HG02588 (cell line): ENCODE measurements at regions not wholly inside any gene's neighbourhood (a gene's known extent, or its start where the extent isn't known, plus 50 kb on each side); places are given as distances from the start of the nearest gene placed in this dataset.

Experiments
- ATAC-seq: cut with Tn5 transposase; IDR thresholded peaks from one replicate; pipeline ENCODE4 v1.9.1; 2021; ENCODE audit warnings: mild to moderate bottlenecking, moderate library complexity; ENCODE audit not compliant: unreplicated experiment

DNA sequence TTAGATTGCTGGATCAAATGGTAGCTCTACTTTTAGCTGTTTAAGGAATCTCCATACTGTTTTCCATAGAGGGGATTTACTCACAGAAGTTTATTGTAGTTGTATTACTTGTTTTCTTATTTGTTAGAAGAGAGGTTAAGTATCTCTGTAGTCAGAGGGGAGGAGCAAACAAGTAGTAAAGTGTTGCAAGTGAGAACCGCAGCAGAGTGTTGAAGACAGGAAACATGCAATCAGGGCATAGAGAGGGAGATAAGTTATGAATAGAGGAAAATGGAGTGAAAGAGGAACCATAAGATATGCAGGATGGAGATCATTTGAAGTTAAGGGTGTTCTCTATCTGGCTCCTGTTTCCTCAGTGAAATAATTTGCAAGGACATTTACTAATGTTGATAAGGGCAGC is 331.4 kb upstream of the TMEM229A start:
- ATAC-seq: no peak

DNA sequence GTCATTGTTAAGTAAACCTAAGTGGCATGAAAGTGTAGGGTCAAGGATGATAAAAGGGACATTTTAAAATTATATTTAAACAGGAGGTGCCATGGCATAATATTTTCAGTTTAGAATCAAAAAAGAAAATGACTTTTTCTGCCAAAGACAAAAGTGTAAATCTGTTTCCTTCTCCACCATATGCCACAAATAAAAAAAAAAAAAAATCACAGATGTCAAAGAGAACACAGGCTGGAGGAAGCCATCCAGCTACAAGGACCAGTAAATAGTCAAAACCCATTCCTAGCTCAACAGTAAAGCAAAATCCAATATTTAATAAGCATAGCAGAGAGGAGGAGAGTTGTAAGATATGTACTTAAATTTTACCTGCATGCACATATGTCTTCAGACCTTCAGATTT is 321.3 kb upstream of the TMEM229A start:
- ATAC-seq: no peak

DNA sequence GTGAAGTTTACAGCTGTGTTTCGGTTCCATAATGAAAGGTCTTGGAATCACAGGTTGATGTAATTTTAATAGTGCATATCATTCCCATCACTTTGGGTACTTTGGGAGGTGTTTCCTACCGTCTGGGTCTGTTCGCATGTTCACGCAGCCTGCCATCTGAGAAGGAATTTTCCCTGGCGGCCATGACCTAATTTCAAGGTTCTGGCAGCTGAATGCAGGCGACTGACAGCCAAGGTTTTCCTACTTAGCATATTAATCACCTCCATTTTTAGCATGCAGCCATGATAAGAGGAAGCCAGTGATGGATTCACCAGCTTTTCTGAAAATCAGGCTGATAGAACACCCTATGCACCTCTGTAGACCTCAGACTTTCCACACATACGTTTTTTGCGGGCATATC is 319.1 kb upstream of the TMEM229A start:
- ATAC-seq: no peak

DNA sequence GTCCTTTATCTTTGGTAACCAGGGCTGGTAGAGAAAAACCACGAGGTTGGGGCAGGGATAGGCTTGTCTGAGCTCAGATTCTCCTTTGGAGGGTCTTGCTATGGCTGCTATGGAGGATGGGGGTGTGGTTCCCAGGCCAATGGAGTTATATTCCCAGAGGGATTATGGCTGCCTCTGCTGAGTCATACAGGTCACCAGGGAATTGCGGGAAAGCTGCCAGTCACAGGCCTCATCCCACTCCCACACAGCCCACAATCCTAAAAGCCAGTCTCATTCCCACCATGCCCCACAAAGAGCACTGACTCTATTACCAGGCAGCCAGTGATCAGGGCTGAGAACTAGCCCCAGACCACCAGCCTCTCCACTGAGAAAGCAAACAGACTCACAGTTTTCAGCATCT is 316.6 kb upstream of the TMEM229A start:
- no peak for ATAC-seq

DNA sequence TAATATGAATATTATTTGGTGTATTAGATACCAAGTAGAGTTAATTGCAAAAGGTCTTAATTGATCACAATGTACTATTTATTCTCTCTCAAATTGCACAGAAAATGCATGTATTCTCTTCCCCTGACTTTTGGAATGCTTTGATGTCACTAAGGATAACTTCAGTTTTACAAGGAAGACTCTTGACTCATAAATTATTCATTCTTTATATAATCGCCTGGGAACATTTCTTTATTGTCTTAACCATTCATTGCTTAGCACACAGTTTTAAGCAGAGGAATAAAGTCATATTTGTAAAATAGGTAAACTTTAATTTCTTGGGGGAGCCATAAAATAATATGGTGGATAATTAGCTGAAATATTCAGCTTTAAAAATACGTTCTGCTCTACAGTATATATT is 306.0 kb upstream of the TMEM229A start:
- no peak for ATAC-seq

DNA sequence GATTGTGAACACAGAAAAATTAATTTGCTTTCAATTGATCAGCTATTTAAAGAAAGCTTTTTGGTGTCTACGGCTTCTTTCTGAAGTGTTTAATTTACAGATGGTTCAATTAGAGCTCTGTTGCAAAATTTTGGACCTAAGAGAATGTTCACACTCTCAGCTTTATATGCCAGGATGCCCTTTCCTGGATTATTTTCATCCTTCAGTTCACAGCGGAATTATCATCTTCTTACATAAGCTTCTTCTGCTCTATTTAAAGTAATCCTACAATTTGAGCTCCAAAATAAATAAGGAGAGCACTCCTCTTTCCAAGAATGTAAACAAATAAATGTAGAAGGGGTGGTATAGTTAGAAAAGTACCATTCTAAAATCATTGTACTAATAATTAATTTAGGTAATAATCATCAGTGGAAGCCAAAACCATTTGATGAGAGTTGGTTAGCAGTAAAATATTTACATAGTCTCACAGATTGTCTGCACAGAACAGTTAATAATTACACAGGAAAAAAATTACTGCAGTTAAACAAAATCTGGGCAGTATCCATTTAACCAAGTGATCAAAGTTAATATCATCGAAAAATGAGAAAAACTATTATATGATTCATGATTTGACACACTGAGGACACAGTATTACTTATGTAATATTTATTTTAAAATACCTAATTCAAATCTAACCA is 298.0 kb upstream of the TMEM229A start:
- ATAC-seq: no peak

DNA sequence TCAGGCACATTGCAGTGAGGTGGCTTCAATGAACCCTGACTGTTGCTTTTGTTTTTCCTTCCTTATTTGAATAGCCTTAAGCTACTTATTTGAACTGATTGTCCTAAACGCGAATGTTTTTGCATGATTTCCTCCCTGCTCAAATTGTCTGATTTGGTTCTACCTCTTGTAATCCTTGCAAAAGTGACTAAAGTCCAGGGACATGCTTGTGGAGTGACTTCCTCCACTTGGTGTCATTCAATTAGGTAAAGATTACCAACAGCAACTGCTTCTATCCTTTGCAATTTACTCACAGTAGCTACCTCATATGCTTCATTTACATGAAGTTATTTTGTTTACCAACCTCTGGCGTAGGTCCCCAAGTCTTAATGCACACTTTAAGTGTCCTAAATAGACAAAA is 295.9 kb upstream of the TMEM229A start:
- ATAC-seq: no peak

DNA sequence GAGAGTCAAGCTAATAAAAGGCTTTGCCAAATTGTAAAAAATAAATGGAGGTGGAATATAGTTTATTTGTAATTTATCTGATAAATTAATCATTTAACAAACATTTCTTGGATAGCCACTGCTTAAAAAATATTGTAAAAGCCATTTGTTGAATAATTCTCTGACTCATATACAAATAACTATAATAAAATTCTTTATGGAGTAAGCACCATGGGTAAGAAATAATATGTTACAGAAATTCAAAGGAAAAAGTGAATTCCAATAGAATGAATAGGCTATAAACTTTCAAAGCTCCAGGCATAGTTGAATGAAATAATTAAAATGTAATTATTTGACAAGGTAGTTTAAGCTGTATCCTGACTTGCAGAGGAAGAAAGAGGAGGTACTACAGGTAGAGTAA is 291.4 kb upstream of the TMEM229A start:
- no peak for ATAC-seq

DNA sequence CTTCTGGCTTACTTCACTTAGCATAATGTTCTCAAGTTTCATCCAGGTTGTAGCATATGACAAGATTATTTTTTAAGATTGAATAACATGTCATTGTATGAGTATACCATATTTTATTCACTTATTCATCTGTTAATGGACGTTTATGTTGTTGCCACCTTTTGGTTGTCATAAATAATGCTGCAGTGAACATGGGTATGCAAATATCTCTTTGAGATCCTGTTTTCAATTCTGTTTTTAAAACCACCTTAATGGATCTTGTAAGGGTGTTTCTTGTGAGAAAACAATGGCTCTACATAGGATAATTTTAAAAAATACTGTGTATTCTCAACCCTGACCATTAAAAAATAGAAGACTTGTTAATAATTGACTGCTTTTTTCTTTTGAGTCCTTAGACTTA is 290.7 kb upstream of the TMEM229A start:
- no peak for ATAC-seq

DNA sequence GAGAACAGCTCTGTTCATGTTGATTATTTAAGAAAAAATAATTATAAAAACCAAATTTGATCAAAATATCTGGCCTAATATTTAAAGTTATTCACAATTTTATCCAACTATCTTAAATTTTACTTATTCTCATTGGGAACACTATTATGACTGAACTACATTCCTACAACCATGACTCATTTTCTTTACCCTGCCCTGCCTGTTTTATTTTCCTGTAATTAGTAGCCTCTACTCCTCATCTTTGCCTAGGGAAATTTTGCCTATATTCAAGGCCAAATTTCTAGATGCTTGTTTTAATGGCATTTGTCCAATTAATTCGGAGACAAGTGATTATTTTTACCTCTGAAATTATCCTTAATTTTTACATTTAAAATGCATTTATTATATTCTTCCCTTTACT is 289.7 kb upstream of the TMEM229A start:
- ATAC-seq: no peak

DNA sequence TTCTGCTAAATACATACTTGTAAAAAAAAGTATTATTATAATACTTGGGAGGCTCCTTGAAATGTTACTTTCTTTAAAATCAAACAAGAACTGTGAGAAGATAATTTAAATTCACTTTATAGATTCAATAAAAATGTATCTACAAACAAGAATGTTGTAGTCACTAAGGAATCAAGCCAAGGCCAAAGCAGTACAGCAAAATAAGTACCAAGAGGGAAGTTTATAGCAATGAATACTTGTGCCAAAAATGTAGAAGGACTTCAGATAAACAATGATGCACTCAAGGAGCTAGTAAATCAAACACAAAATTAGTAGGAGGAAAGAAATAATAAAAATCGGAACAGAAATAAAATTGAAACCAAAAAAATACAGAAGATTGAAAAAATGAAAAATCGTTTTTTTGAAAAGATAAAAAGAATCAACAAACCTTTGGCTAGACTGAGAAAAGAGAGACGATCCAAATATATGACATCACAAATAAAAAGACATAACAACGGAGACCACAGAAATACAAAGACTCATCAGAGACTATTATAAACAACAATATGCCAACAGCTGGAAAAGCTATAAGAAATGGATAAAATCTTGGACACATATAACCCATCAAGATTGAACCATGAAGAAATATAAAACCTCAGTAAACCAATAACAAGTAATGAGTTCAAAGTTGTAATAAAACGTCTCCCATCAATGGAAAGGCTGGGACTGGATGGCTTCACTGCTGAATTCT is 286.0 kb upstream of the TMEM229A start:
- no peak for ATAC-seq

DNA sequence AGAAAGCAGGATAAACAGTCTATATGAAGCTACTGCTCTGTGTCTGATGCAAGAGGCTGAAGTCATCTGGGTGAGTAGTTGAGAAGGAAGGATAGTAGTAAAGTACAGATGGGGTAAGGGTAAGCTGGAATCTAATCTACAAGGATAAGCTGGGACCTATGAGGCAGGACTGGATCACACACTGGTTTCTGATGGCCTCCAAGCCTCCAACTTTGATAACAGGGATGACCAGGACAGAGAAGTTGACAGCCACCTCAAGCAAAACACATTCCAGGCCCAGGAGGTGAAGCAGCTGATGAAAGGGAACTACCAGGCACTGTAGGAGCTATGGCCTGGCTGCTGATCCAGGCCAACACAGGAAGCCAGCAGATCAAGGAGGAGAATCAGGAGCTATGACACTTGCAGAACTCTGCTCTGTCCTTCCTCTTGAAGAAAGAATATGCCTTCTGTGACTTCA is 278.1 kb upstream of the TMEM229A start:
- ATAC-seq: no peak

DNA sequence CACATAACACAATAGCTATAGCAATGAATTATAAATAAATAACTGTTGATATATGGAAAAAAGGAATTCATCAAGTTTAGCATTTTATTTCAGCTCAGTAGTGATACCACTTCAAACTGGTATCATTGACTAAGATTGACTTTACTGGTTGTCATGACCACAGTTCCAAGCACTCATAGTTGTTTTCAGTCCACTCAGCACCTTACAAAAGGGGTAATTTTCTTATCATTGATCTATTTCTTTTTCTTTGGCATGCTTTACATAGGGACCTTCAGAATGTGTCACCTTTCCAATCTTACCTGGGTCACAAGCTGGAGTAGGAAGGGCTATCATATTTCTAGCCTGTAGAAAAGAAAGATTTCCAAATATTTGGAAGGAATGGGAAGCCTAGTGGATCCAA is 275.5 kb upstream of the TMEM229A start:
- no peak for ATAC-seq

DNA sequence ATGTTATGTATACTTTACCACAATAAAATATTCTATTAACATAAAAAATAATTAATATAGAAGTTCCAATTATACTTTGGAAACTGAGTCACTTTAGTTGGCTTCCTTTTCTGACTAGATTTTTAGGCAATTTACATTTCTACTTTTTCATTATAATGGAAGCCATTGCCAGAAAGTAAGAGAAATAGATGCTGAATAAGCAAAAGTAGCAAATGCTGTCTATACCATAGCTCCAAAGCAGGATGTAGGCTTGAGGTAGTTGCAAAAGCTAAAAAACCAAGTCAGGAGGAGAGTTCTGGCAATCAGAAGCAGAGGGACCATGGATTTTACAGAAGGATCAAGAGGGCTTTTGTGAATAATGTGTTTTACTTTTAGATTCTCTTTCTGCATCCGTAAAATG is 262.4 kb upstream of the TMEM229A start:
- no peak for ATAC-seq

DNA sequence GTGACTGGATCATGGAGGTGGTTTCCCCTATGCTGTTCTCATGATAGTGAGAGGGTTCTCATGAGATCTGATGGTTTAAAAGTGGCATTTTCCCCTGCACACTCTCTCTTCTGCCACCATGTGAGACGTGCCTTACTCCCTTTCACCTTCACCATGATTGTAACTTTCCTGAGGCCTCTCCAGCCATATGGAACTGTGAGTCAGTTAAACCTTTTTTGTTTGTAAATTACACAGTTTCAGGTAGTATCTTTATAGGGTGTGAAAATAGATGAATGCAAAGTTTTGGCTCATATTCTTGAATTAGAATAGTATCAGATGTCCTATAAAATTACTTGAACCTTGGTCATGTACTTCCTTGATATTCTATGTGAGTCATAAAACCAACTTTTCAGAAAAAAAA is 252.1 kb upstream of the TMEM229A start:
- no peak for ATAC-seq

DNA sequence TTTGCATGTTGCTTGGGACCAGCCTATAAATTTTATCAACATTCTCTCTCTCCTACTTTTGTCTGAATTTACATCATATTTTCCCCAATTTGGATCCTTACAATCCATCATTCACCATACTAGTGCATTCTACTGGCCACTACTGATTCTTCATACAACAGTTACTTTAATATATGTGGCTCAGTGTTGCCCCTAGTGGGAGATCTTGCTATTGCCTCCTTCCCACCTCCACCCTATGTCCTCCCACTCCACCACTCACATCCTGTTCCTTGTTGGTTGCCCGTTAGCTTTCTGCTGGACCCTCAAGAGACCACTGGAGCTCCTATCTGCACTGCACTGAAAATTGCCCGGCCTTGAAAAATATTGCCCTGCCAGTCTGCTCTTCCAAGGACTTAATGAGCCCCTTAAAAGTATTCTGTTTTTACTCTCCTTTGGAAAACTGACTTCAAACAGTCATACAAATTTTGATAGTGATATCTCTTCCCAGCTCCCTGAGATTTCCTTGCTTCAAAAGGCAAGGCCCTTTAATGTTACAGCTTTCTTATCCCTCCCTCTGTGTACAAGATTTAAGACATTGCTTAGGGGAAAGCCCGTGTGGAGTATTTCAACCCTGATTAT is 243.2 kb upstream of the TMEM229A start:
- ATAC-seq: peak; percentile 97

DNA sequence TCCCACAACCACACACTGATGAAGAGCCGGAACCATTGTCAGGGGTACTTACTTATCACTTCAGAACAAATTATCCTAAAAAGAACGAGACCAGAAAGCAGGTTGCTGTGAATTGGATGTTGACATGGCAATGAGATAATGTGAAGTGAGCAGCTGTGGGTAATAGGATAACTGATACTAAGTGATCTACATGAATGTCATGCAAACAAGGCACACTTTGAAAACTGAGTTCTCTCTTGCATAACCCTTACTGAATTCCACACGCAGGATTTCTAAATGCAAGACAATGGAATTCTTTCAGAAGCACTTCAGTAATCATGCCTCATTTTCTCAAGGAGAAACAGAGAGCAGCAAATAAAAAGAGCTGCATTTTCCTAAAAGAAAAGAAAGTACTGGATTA is 242.5 kb upstream of the TMEM229A start:
- no peak for ATAC-seq

DNA sequence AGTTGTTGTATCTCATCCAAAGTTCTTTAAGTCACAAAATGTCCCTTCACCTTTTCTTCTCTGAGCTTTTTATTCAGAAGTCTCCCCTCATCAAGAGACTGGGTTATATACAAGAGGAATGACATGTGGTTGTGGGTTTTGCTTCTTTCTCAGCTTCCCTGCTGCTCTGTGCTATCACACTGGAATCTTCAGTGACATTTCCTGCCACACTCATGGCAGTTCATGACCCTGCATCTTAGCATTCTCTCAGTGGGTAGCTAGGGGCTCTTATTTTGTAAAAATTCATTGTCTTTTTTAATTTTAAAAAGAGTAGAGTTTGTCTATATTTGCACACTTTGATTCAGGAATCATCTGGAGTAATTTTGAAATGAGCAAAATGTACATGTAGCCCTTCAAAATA is 236.9 kb upstream of the TMEM229A start:
- no peak for ATAC-seq

DNA sequence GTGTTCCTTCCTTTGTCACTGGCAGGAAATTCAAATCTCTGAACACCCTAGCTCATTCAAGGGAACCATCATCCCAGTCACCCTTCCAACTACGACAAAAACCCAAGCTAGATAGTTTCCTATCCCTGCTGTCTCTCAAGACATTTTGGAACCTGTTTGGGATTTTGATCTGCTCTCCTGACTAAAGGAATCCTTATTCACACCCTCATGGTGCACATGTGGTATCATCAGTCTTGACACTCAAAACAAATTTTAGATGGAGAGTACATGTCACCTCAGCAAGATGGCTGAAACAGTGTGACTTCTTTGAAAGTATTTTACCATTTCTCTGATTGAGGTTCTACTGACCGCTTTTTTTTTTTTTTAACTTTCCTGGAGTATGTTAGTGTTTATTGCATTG is 234.3 kb upstream of the TMEM229A start:
- no peak for ATAC-seq

DNA sequence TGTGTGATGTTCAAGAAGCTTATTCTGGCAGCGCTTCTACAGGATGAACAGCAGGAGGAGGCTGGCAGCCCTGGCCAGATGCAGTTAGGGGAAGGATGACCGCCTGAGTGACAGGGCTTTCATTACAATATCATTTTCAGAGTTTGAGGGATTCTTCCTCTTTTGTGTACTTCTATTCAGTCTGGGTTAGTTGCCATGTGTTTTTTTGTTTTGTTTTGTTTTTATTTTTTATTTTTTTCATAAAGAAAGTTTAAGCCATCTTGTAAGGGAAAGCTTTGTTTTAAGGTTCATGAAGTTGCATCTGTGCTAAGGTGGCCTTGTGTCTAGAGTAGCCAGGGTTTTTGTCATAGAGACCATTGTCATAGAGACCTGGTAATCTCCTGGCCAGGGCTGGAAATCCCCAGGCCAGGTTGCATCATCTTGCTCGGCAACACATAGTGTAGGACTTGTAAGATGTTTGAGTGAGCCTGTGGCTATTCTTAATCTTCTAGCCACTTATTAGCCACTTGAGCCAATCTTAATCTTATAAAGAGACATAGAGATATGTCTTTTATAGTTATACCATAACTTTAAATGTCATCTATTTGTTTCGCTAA is 230.5 kb upstream of the TMEM229A start:
- peak; percentile 96 for ATAC-seq

DNA sequence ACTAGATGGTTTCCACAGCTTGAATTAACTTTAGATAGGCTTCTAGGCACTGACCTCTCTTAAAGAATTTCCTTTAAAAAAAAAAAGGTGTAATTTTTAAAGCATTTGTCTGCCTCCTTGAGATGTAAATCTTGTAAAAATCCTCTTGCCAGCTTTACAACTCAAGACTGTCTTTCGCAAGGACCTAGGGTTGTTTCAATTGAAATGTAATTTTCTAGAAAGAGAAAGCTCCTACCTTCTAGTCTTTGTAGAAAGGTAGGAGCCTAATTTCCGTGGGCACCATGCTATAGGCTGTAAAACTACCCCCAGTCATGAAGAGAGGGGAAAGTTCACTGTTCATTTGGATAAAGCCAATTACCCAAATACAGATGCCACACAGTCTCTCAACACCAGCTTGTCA is 228.8 kb upstream of the TMEM229A start:
- no peak for ATAC-seq
